Keratinocyte (primary cell): ENCODE measurements at regions not wholly inside any gene's neighbourhood (a gene's known extent, or its start where the extent isn't known, plus 50 kb on each side); places are given as distances from the start of the nearest gene placed in this dataset.

Experiments
- DNase-seq: peaks from one replicate; pipeline ENCODE4 v3.0.0-alpha.2; 2011; ENCODE audit warnings: low read depth, missing footprints, low spot score
- FAIRE-seq: peaks from 2 replicates; lab custom pipeline; 2011; peaks lifted over from hg19 to GRCh38; lab: Jason Lieb, UNC
- H2AFZ ChIP-seq: 2 replicates; pipeline ENCODE4 v1.6.0; 2012; ENCODE audit warnings: low read length, control low read depth, inconsistent platforms; ENCODE audit not compliant: control insufficient read depth
- H3K27ac ChIP-seq: 2 replicates; pipeline ENCODE4 v1.5.1; 2011; ENCODE audit warnings: low read length; ENCODE audit not compliant: control insufficient read depth, insufficient read depth
- H3K27me3 ChIP-seq: 3 replicates; pipeline ENCODE4 v1.6.0; 2011; ENCODE audit warnings: low read length; ENCODE audit not compliant: control insufficient read depth, insufficient read depth; ENCODE audit errors: extremely low read depth
- H3K36me3 ChIP-seq, 2 experiments: 2 replicates in 1 of 2; 3 replicates in 1 of 2; pipeline ENCODE4 v1.5.1; 2011; ENCODE audit warnings: low read length in 2 of 2, mild to moderate bottlenecking in 1 of 2; ENCODE audit not compliant: control insufficient read depth in 2 of 2, insufficient read depth in 2 of 2; ENCODE audit errors: extremely low read depth in 1 of 2
- H3K4me1 ChIP-seq: 3 replicates; pipeline ENCODE4 v1.5.1; 2011; ENCODE audit warnings: low read length; ENCODE audit not compliant: control insufficient read depth, insufficient read depth; ENCODE audit errors: extremely low read depth
- H3K4me2 ChIP-seq: 3 replicates; pipeline ENCODE4 v1.6.0; 2011; ENCODE audit warnings: low read depth, low read length; ENCODE audit not compliant: control insufficient read depth, insufficient read depth; ENCODE audit errors: extremely low read depth
- H3K4me3 ChIP-seq, 3 experiments: fragments of 200-600 bp in 1 of 3; sonication (generic) in 1 of 3; 2 replicates in 2 of 3; 3 replicates in 1 of 3; pipeline ENCODE4 v1.5.1; 2011 to 2016; ENCODE audit warnings: low read length in 3 of 3, mild to moderate bottlenecking in 3 of 3, control low read depth in 2 of 3, inconsistent platforms in 1 of 3, low read depth in 1 of 3, mixed read lengths in 1 of 3, mixed run types in 1 of 3, moderate library complexity in 1 of 3; ENCODE audit not compliant: control insufficient read depth in 2 of 3, insufficient read depth in 2 of 3; ENCODE audit errors: extremely low read depth in 1 of 3
- H3K79me2 ChIP-seq: 2 replicates; pipeline ENCODE4 v1.6.0; 2012; ENCODE audit warnings: low read length; ENCODE audit not compliant: control insufficient read depth, insufficient read depth
- H3K9ac ChIP-seq: 3 replicates; pipeline ENCODE4 v1.6.0; 2011; ENCODE audit warnings: low read length; ENCODE audit not compliant: control insufficient read depth, insufficient read depth; ENCODE audit errors: extremely low read depth
- H3K9me1 ChIP-seq: 3 replicates; pipeline ENCODE4 v1.6.0; 2011; ENCODE audit warnings: low read length; ENCODE audit not compliant: control insufficient read depth, insufficient read depth; ENCODE audit errors: extremely low read depth
- H3K9me3 ChIP-seq: 2 replicates; pipeline ENCODE4 v1.5.1; 2012; ENCODE audit warnings: low read depth, low read length; ENCODE audit not compliant: control insufficient read depth
- H4K20me1 ChIP-seq: 3 replicates; pipeline ENCODE4 v1.6.0; 2011; ENCODE audit warnings: low read length; ENCODE audit not compliant: control insufficient read depth, insufficient read depth; ENCODE audit errors: extremely low read depth
- CTCF ChIP-seq, 3 experiments: IDR thresholded peaks in 1 of 3; conservative IDR thresholded peaks in 1 of 3; optimal IDR thresholded peaks in 1 of 3; 2 replicates in 2 of 3; 3 replicates in 1 of 3; pipeline versions ENCODE3 to v1.5.1; 2011; ENCODE audit warnings: low read length in 3 of 3, mild to moderate bottlenecking in 3 of 3, moderate library complexity in 2 of 3, control low read depth in 1 of 3, inconsistent platforms in 1 of 3; ENCODE audit not compliant: insufficient read depth in 2 of 3; ENCODE audit errors: extremely low read depth in 1 of 3
- EZH2 ChIP-seq: IDR thresholded peaks from one replicate; pipeline ENCODE4 v1.6.1; 2012; ENCODE audit warnings: inconsistent platforms, mild to moderate bottlenecking, low read length, moderate library complexity
- dilution Hi-C: fragments of 300-500 bp; cut with MboI; formaldehyde crosslinking; loops from one replicate; pipeline ENCODE4 v1.7.0; 2020; ENCODE audit warnings: low sequenced_read_pairs; ENCODE audit not compliant: extremely low pct_ligation_motif_present

DNA sequence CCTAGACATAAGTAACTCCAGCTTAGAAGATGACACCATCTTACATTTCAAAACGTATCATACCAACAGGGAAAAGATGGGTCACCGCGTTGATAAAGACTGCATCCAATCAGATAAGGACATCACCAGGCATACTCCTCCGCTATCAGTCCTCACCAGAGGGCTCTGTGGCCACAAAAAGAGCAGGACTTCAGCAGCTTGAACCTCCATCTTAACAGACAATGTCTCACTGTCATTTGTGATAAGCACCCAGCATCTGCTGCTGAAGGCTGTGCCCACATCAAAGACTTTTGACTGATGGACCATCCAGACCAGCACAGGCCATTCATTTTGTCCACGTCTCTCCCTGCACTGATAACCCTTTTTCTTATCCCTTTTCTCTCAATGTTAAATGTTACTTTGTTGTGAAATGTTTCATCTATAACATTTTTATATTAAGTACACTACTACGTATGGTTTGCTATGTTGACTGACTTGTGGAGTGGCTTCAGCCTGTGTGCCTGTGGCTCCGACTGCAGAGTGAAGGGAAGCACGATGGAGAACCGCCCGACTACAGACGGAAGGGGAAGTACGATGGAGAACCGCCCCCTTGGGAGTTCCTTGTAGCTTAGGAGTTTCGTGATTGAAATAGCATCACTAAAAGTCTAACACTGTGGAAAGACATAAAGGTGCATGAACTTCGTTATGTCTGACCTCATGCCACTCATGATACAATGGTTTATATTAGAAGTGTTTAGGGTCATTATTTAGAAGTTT is 595.4 kb upstream of the AGA start:
- Histone ChIP-seq H3K27me3 (no peaks in the 10 kb centered on the region), H3K9me1 (no peaks in the 10 kb centered on the region), H3K27ac (no peak overlapping the region), H3K4me2 (no peak overlapping the region), H3K79me2 (no peaks in the 10 kb centered on the region), H3K4me3 (no peak overlapping the region), H3K4me1 (no peaks in the 10 kb centered on the region), H4K20me1 (no peaks in the 10 kb centered on the region), H2AFZ (no peak overlapping the region), H3K36me3 (no peaks in the 10 kb centered on the region), H3K9ac (no peak overlapping the region), H3K9me3 (no peaks in the 10 kb centered on the region)
- FAIRE-seq (no peak), DNase-seq (no peak)
- TF ChIP-seq EZH2 (no peak), CTCF (optimal IDR thresholded peaks at IDR 0.05 in 1 of 3, IDR thresholded peaks at IDR 0.05 in 1 of 3, conservative IDR thresholded peaks at IDR 0.05 in 1 of 3; ENCODE audit: extremely low read depth in 1 of 3, insufficient read depth in 2 of 3, low read length in 3 of 3) (no peak)
- dilution Hi-C loops, result no loop called here

- FAIRE-seq, result no peak
- no peak for DNase-seq
- no peaks in the 10 kb centered on the region for H3K9me1 ChIP-seq
Observed at GRCh38 chr4:178056996-178057395, 614.8 kb upstream of the AGA start.

More at GRCh38 chr4:178056996-178057395, 614.8 kb upstream of the AGA start:
- dilution Hi-C loops, result no loop called here
- Histone ChIP-seq H3K79me2 (no peaks in the 10 kb centered on the region), H3K27ac (no peak overlapping the region), H4K20me1 (no peaks in the 10 kb centered on the region), H3K36me3 (no peaks in the 10 kb centered on the region), H3K4me3 (no peak overlapping the region), H3K9me3 (no peaks in the 10 kb centered on the region), H3K4me1 (no peaks in the 10 kb centered on the region), H2AFZ (no peak overlapping the region), H3K9ac (no peak overlapping the region), H3K27me3 (no peaks in the 10 kb centered on the region), H3K4me2 (no peak overlapping the region)
- TF ChIP-seq CTCF (optimal IDR thresholded peaks at IDR 0.05 in 1 of 3, IDR thresholded peaks at IDR 0.05 in 1 of 3, conservative IDR thresholded peaks at IDR 0.05 in 1 of 3; ENCODE audit: extremely low read depth in 1 of 3, insufficient read depth in 2 of 3, low read length in 3 of 3) (no peak), EZH2 (no peak)
